ENCODE measurements at regions not wholly inside any gene's neighbourhood (a gene's known extent, or its start where the extent isn't known, plus 50 kb on each side); places are given as distances from the start of the nearest gene placed in this dataset.

- TF ChIP-seq CTCF (IDR thresholded peaks at IDR 0.05 in 2 of 3, conservative IDR thresholded peaks at IDR 0.05 in 1 of 3; ENCODE audit: borderline replicate concordance in 1 of 3, insufficient read depth in 1 of 3, low read depth in 2 of 3, low read length in 2 of 3) = no peak
- no peak for TF ChIP-seq SIN3A (IDR thresholded peaks at IDR 0.05; ENCODE audit: low read depth)
Measured at GRCh38 chr6:14912226-14912625, 333.6 kb upstream of the JARID2 start (continued).

- Histone ChIP-seq H3K9ac (ENCODE audit: low read length) (no peak overlapping the region), H2AFZ (ENCODE audit: low read depth, low read length, poor library complexity, severe bottlenecking) (no peak overlapping the region), H3K9me2 (ENCODE audit: insufficient read depth) (no peaks in the 10 kb centered on the region), H3K4me3 (replicated peaks in 1 of 2; ENCODE audit: low read depth in 1 of 2, low read length in 2 of 2) (no peak overlapping the region), H3K36me3 (ENCODE audit: control insufficient read depth in 1 of 2, insufficient read depth in 2 of 2, low read length in 2 of 2) (no peaks in the 10 kb centered on the region), H3K9me3 (ENCODE audit: control insufficient read depth in 1 of 2, insufficient read depth in 1 of 2, low read depth in 1 of 2, low read length in 2 of 2) (no peaks in the 10 kb centered on the region), H3K4me2 (ENCODE audit: low read length) (no peak overlapping the region), H3K27ac (ENCODE audit: low read depth, low read length) (no peak overlapping the region), H3K27me3 (ENCODE audit: insufficient read depth, low read length) (no peaks in the 10 kb centered on the region), H3K79me2 (ENCODE audit: insufficient read depth, low read length) (no peaks in the 10 kb centered on the region), H3K4me1 (ENCODE audit: control insufficient read depth in 1 of 2, insufficient read depth in 2 of 2, low read length in 2 of 2) (no peaks in the 10 kb centered on the region), H4K20me1 (ENCODE audit: insufficient read depth) (no peaks in the 10 kb centered on the region)
- no peak for TF ChIP-seq ZNF274 (IDR thresholded peaks at IDR 0.05; ENCODE audit: low read depth, low read length)
- no peak for TF ChIP-seq EZH2 (IDR thresholded peaks at IDR 0.05)
- no peak for TF ChIP-seq ATF3 (IDR thresholded peaks at IDR 0.05)
- no peak for TF ChIP-seq EZH2phosphoT487 (IDR thresholded peaks at IDR 0.05; ENCODE audit: borderline replicate concordance)
- TF ChIP-seq SIN3A (IDR thresholded peaks at IDR 0.05; ENCODE audit: low read depth) = no peak
- TF ChIP-seq RAD21 (IDR thresholded peaks at IDR 0.05; ENCODE audit: low read depth) = no peak
- no peak for TF ChIP-seq REST (IDR thresholded peaks at IDR 0.05; ENCODE audit: low read depth)
- no peak for TF ChIP-seq SRF (IDR thresholded peaks at IDR 0.05; ENCODE audit: low read depth)
- TF ChIP-seq YY1 (IDR thresholded peaks at IDR 0.05; ENCODE audit: extremely low read depth, insufficient replicate concordance, low read depth, low read length) = no peak
- TF ChIP-seq CTCF (IDR thresholded peaks at IDR 0.05 in 2 of 3, conservative IDR thresholded peaks at IDR 0.05 in 1 of 3; ENCODE audit: borderline replicate concordance in 1 of 3, insufficient read depth in 1 of 3, low read depth in 2 of 3, low read length in 2 of 3) = no peak
- no peak for TF ChIP-seq POLR2AphosphoS5 (IDR thresholded peaks at IDR 0.05; ENCODE audit: low read depth, low read length)
- no peak for TF ChIP-seq SP1 (IDR thresholded peaks at IDR 0.05; ENCODE audit: low read depth)
- no peak for TF ChIP-seq POLR2A (IDR thresholded peaks at IDR 0.05; ENCODE audit: borderline replicate concordance, extremely low read depth, insufficient read depth, insufficient read length)
- TF ChIP-seq EGR1 (IDR thresholded peaks at IDR 0.05; ENCODE audit: low read depth) = no peak
- no peak for TF ChIP-seq JUND (IDR thresholded peaks at IDR 0.05)
- DNase-seq (ENCODE audit: low read depth, low spot score) (no peak), ATAC-seq (no peak)
- ChIA-PET CTCF (no interaction called here), POLR2A (interaction anchor here (0.6 kb wide), 1 partner anchor 1577 kb away, joined by 4 read pairs; no protein-coding TSS in a partner anchor), RAD21 (ENCODE audit: low non-redundant PET in 1 of 2, low total read pairs in 2 of 2, uncharacterized antibody in 2 of 2, unreplicated experiment in 2 of 2) (no interaction called here)
- intact Hi-C loops (cut with micrococcal nuclease) = no loop called here
- no TSS peak for BruUV-seq (replicated peaks)
Measured at GRCh38 chr6:14912706-14913105, 333.2 kb upstream of the JARID2 start.

Measured in HCT116 (cell line).